Endothelial cell of umbilical vein (primary cell): ENCODE measurements at regions not wholly inside any gene's neighbourhood (a gene's known extent, or its start where the extent isn't known, plus 50 kb on each side); places are given as distances from the start of the nearest gene placed in this dataset.

Source experiments
- EZH2 ChIP-seq: IDR thresholded peaks from 2 replicates; pipeline ENCODE4 v1.6.1; 2012; ENCODE audit warnings: borderline replicate concordance, low read depth, mild to moderate bottlenecking, moderate library complexity, low read length, inconsistent platforms; ENCODE audit not compliant: severe bottlenecking
- FOS ChIP-seq: IDR thresholded peaks from 2 replicates; pipeline ENCODE4 v1.6.1; 2011; ENCODE audit warnings: mild to moderate bottlenecking, low read length, moderate library complexity, borderline replicate concordance; ENCODE audit not compliant: insufficient read depth
- GATA2 ChIP-seq: IDR thresholded peaks from 2 replicates; pipeline ENCODE4 v1.7.0; 2011; ENCODE audit warnings: low read depth, mild to moderate bottlenecking, moderate library complexity, mixed read lengths, low read length; ENCODE audit not compliant: insufficient read length, insufficient read depth
- MYC ChIP-seq: IDR thresholded peaks from one replicate; pipeline ENCODE4 v1.6.1; 2011; ENCODE audit warnings: mild to moderate bottlenecking, low read depth, low read length
- POLR2A ChIP-seq: IDR thresholded peaks from 2 replicates; pipeline ENCODE4 v1.6.1; 2012; ENCODE audit warnings: low read depth, mild to moderate bottlenecking, control low read depth, low read length
- POLR2AphosphoS5 ChIP-seq: IDR thresholded peaks from 2 replicates; pipeline ENCODE4 v1.6.1; 2012; ENCODE audit warnings: low read depth, mild to moderate bottlenecking, control low read depth, low read length, moderate library complexity; ENCODE audit not compliant: insufficient read depth
- TF ChIP-seq, protein P1 (sequence below), 2 donors: IDR thresholded peaks; 1 replicate in 1 of 2; 2 replicates in 1 of 2; pipeline ENCODE4 v1.5.1; 2011; ENCODE audit warnings: low read length in 2 of 2, mild to moderate bottlenecking in 2 of 2, moderate library complexity in 2 of 2, control low read depth in 1 of 2, inconsistent platforms in 1 of 2, low read depth in 1 of 2; ENCODE audit not compliant: insufficient read depth in 1 of 2; ENCODE audit errors: extremely low read depth in 1 of 2
- TF ChIP-seq, protein P2 (sequence below): IDR thresholded peaks from 2 replicates; pipeline ENCODE4 v1.6.1; 2011; ENCODE audit not compliant: insufficient read depth, insufficient read length

DNA sequence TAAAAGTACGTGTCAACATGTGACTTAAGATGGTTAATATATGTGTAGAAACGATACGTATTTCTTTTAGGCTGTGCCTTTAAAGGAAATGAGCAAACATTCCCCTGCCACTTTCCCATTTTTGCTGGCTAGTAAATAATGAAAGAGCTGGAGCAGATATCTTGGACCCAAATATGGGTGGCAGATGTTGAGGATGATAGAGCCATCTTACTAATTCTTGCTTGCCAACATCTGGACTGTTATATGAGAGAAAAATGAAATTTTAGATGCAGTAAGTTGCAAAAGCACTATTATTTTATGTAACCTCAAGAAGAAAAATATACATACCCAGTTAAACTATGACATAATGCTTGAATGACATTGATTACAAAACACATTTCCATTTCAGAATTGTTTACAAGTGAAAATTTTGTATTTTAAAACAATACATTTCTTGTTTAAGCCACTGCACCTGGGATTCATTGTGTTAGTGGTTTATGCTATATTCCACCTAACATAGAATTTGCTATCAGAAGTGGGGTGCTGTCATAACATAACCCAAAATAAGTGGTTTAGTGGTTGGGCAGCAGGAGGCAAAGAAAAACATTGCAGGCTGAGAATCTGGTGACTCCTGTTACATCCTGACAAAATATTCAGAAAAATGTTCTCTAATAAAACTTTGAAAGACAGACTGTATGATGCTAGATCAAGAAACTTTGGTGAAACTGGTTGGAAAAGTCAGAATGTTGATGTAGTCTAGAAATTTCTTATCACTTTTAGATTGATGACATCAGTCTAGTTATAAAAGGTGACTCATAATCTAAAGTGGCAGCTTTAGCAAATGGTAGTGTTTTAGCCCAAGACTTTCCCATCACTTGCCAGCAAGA is 305.0 kb downstream of the PTEN start:
- TF ChIP-seq POLR2A (no peak), FOS (no peak), EZH2 (no peak), POLR2AphosphoS5 (no peak), MYC (no peak), GATA2 (no peak)
- TF ChIP-seq, protein P1, sequence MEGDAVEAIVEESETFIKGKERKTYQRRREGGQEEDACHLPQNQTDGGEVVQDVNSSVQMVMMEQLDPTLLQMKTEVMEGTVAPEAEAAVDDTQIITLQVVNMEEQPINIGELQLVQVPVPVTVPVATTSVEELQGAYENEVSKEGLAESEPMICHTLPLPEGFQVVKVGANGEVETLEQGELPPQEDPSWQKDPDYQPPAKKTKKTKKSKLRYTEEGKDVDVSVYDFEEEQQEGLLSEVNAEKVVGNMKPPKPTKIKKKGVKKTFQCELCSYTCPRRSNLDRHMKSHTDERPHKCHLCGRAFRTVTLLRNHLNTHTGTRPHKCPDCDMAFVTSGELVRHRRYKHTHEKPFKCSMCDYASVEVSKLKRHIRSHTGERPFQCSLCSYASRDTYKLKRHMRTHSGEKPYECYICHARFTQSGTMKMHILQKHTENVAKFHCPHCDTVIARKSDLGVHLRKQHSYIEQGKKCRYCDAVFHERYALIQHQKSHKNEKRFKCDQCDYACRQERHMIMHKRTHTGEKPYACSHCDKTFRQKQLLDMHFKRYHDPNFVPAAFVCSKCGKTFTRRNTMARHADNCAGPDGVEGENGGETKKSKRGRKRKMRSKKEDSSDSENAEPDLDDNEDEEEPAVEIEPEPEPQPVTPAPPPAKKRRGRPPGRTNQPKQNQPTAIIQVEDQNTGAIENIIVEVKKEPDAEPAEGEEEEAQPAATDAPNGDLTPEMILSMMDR (IDR thresholded peaks at IDR 0.05; ENCODE audit: extremely low read depth in 1 of 2, insufficient read depth in 1 of 2, low read depth in 1 of 2, low read length in 2 of 2) = no peak
- TF ChIP-seq, protein P2, sequence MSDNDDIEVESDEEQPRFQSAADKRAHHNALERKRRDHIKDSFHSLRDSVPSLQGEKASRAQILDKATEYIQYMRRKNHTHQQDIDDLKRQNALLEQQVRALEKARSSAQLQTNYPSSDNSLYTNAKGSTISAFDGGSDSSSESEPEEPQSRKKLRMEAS = no peak
